Astrocyte (in vitro differentiated cells and primary cell): ENCODE measurements at regions not wholly inside any gene's neighbourhood (a gene's known extent, or its start where the extent isn't known, plus 50 kb on each side); places are given as distances from the start of the nearest gene placed in this dataset.

Experiments
- CTCF ChIP-seq: IDR thresholded peaks from 2 replicates; pipeline ENCODE4 v1.5.1; 2011; ENCODE audit warnings: low read depth, mild to moderate bottlenecking, inconsistent platforms, low read length, moderate library complexity; ENCODE audit not compliant: insufficient read depth
- EZH2 ChIP-seq: IDR thresholded peaks from 2 replicates; pipeline ENCODE4 v1.6.1; 2012; ENCODE audit warnings: mild to moderate bottlenecking, low read length, inconsistent platforms; ENCODE audit not compliant: insufficient read depth

DNA sequence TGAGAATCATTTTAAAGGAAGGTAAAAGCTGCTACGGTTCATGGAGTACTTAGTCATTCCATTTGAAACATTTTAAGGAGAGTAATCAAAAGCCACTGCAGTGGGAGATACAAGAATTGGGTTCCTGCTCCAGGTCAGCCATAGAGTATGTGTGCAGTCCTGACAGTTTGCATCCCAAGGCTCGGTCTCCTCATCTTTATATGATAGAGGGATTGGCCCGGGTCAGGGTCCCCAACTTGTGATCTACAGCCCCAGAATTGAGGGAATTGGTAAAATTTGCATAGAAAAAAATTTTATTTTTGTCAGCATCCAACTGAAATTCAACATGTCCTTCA, 111.9 kb upstream of the PRNP start:
- TF ChIP-seq CTCF (no peak), EZH2 (no peak)
